ENCODE measurements at regions not wholly inside any gene's neighbourhood (a gene's known extent, or its start where the extent isn't known, plus 50 kb on each side); places are given as distances from the start of the nearest gene placed in this dataset.
A peak's percentile ranks its signal among the peaks of the same experiment; 100 is the strongest.

- TF ChIP-seq CTCF (IDR thresholded peaks at IDR 0.05; ENCODE audit: low read depth, low read length, missing control alignments), result no peak
Measured at GRCh38 chr12:89984846-89985245, 276.2 kb upstream of the ATP2B1 start.

GRCh38 chr12:89983622-89984021 is 275.0 kb upstream of the ATP2B1 start:
- no peak overlapping the region for H3K4me3 ChIP-seq (replicated peaks; ENCODE audit: low read depth, low read length)
- no peak for DNase-seq (ENCODE audit: extremely low read depth, low read depth)
- no peak for TF ChIP-seq CTCF (IDR thresholded peaks at IDR 0.05; ENCODE audit: low read depth, low read length, missing control alignments)

More at GRCh38 chr12:89984846-89985245, 276.2 kb upstream of the ATP2B1 start:
- H3K4me3 ChIP-seq (replicated peaks; ENCODE audit: low read depth, low read length), result no peak overlapping the region
- no peak for DNase-seq (ENCODE audit: extremely low read depth, low read depth)

DNA sequence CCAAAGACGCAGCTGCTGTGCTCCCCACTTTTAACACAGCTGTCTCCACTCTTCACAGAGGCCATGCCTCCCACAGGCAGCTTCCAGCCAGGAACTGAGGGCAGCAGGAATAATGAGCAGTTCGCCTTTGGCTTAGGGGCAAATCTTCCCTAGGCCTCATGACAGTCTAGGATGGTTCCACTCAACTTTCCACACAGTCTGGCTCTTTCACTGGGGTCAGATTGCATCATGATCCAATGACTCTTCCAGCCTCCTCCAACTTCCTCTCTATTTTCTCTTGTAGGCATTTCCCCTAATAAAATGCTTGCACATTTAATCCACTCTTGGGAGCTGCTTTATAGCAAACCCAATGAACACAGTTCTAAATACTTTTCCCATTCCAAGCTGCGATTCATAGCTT is 271.6 kb upstream of the ATP2B1 start:
- TF ChIP-seq CTCF (IDR thresholded peaks at IDR 0.05; ENCODE audit: low read depth, low read length, missing control alignments), result no peak
- peak; percentile 53 for DNase-seq (ENCODE audit: extremely low read depth, low read depth)
- H3K4me3 ChIP-seq (replicated peaks; ENCODE audit: low read depth, low read length), result no peak overlapping the region

DNA sequence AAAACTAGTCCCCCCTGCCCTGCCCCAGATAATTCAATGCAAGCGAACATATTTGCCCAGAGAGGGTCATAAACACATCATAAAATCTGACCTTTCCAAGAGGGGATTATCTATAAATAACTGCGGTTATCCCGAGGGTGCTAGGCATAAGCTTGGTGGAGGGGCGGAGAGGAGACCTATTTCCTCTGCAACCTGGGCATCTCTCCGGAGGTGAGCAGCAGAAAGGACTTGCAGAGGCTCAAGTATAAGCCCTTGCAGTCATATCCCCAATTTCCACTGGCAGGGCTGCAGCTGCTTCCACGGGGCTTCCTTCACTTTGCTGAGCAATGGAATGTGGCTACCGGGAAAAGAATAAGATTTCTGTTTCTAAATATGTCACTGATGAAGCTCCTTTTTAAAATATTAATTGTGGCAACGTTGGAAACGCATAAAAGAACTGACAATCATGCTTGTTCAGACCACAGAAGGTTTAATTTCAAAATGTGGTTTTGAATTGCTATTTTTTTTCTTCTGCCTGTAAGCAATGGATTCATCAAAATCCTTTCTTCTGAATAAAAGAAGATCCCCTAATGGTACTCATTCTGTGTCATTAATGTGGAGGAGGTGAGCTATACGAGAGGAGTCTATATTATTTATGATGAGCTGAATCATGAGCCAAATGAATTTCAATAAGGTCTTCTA is 268.9 kb upstream of the ATP2B1 start:
- DNase-seq (ENCODE audit: extremely low read depth, low read depth), result no peak
- no peak overlapping the region for H3K4me3 ChIP-seq (replicated peaks; ENCODE audit: low read depth, low read length)
- no peak for TF ChIP-seq CTCF (IDR thresholded peaks at IDR 0.05; ENCODE audit: low read depth, low read length, missing control alignments)

- no peak for TF ChIP-seq CTCF (IDR thresholded peaks at IDR 0.05; ENCODE audit: low read depth, low read length, missing control alignments)
- no peak for DNase-seq (ENCODE audit: extremely low read depth, low read depth)
- no peak overlapping the region for H3K4me3 ChIP-seq (replicated peaks; ENCODE audit: low read depth, low read length)
Measured at GRCh38 chr12:89976866-89977265, 268.2 kb upstream of the ATP2B1 start.

GRCh38 chr12:89975574-89975973 is 266.9 kb upstream of the ATP2B1 start:
- DNase-seq (ENCODE audit: extremely low read depth, low read depth), result no peak
- H3K4me3 ChIP-seq (replicated peaks; ENCODE audit: low read depth, low read length), result no peak overlapping the region
- TF ChIP-seq CTCF (IDR thresholded peaks at IDR 0.05; ENCODE audit: low read depth, low read length, missing control alignments), result no peak

- H3K4me3 ChIP-seq (replicated peaks; ENCODE audit: low read depth, low read length), result no peak overlapping the region
- TF ChIP-seq CTCF (IDR thresholded peaks at IDR 0.05; ENCODE audit: low read depth, low read length, missing control alignments), result no peak
- DNase-seq (ENCODE audit: extremely low read depth, low read depth), result no peak
Measured at GRCh38 chr12:89971880-89972279, 263.2 kb upstream of the ATP2B1 start.
